Neuronal stem cell (in vitro differentiated cells): ENCODE measurements at regions not wholly inside any gene's neighbourhood (a gene's known extent, or its start where the extent isn't known, plus 50 kb on each side); places are given as distances from the start of the nearest gene placed in this dataset.

Experiments
- DNase-seq: peaks from one replicate; pipeline ENCODE4 v3.0.0-alpha.2; 2013; ENCODE audit warnings: low spot score
- H2AFZ ChIP-seq: one replicate; pipeline ENCODE4 v1.6.1; 2013; ENCODE audit warnings: mild to moderate bottlenecking, low read length, inconsistent platforms
- H2AK5ac ChIP-seq: 2 replicates; pipeline ENCODE4 v1.6.1; 2013; ENCODE audit warnings: low read depth, mild to moderate bottlenecking, inconsistent platforms, low read length, moderate library complexity, mixed read lengths
- H2BK120ac ChIP-seq: 2 replicates; pipeline ENCODE4 v1.6.1; 2013; ENCODE audit warnings: low read depth, mild to moderate bottlenecking, inconsistent platforms, low read length, moderate library complexity, mixed read lengths
- H2BK12ac ChIP-seq: one replicate; pipeline ENCODE4 v1.6.1; 2013; ENCODE audit warnings: low read length, inconsistent platforms
- H2BK15ac ChIP-seq: 2 replicates; pipeline ENCODE4 v1.6.1; 2013; ENCODE audit warnings: mild to moderate bottlenecking, low read length, inconsistent platforms, mixed read lengths
- H2BK5ac ChIP-seq: one replicate; pipeline ENCODE4 v1.6.1; 2013; ENCODE audit warnings: inconsistent platforms, mild to moderate bottlenecking, low read length, moderate library complexity
- H3K14ac ChIP-seq: one replicate; pipeline ENCODE4 v1.6.1; 2013; ENCODE audit warnings: low read length, inconsistent platforms
- H3K18ac ChIP-seq: 2 replicates; pipeline ENCODE4 v1.6.1; 2013; ENCODE audit warnings: low read length, inconsistent platforms
- H3K23ac ChIP-seq: 2 replicates; pipeline ENCODE4 v1.6.1; 2013; ENCODE audit warnings: low read depth, mild to moderate bottlenecking, mixed read lengths, low read length, inconsistent platforms; ENCODE audit not compliant: poor library complexity
- H3K27ac ChIP-seq: replicated peaks from 3 replicates; pipeline ENCODE4 v1.5.1; 2013; ENCODE audit warnings: low read length, inconsistent platforms
- H3K27me3 ChIP-seq, 3 experiments: 2 replicates each; pipeline ENCODE4 v1.6.1; 2013; ENCODE audit warnings: low read length in 3 of 3, mild to moderate bottlenecking in 2 of 3, inconsistent platforms in 1 of 3, low read depth in 1 of 3, mixed read lengths in 1 of 3, moderate library complexity in 1 of 3; ENCODE audit not compliant: control insufficient read depth in 3 of 3, insufficient read depth in 3 of 3
- H3K36me3 ChIP-seq, 2 donors: replicated peaks in 1 of 2; 2 replicates each; pipeline ENCODE4 v1.6.1; 2013; ENCODE audit warnings: low read length in 2 of 2; ENCODE audit not compliant: control insufficient read depth in 2 of 2, insufficient read depth in 2 of 2
- H3K4ac ChIP-seq: 2 replicates; pipeline ENCODE4 v1.6.1; 2013; ENCODE audit warnings: inconsistent platforms, mild to moderate bottlenecking, low read length, moderate library complexity
- H3K4me1 ChIP-seq, 2 donors: 1 replicate in 1 of 2; 2 replicates in 1 of 2; pipeline ENCODE4 v1.6.1; 2013; ENCODE audit warnings: low read length in 2 of 2, low read depth in 1 of 2; ENCODE audit not compliant: control insufficient read depth in 2 of 2, insufficient read depth in 1 of 2
- H3K4me2 ChIP-seq: one replicate; pipeline ENCODE4 v1.6.1; 2013; ENCODE audit warnings: mild to moderate bottlenecking, low read length, inconsistent platforms; ENCODE audit not compliant: insufficient read depth, poor library complexity, severe bottlenecking
- H3K4me3 ChIP-seq, 2 donors: 2 replicates each; pipeline ENCODE4 v1.5.1; 2013; ENCODE audit warnings: low read length in 2 of 2, mild to moderate bottlenecking in 2 of 2, inconsistent platforms in 1 of 2, moderate library complexity in 1 of 2
- H3K79me1 ChIP-seq: one replicate; pipeline ENCODE4 v1.6.1; 2013; ENCODE audit warnings: low read depth, mild to moderate bottlenecking, inconsistent platforms, low read length, moderate library complexity
- H3K9ac ChIP-seq: one replicate; pipeline ENCODE4 v1.6.1; 2013; ENCODE audit warnings: mild to moderate bottlenecking, low read depth, low read length, inconsistent platforms; ENCODE audit not compliant: poor library complexity
- H3K9me3 ChIP-seq, 2 donors: replicated peaks in 1 of 2; 2 replicates each; pipeline versions ENCODE3 to v1.6.1; 2013; ENCODE audit warnings: low read length in 2 of 2, mild to moderate bottlenecking in 2 of 2, inconsistent platforms in 1 of 2, low read depth in 1 of 2, mixed read lengths in 1 of 2, moderate library complexity in 1 of 2; ENCODE audit not compliant: control insufficient read depth in 2 of 2, insufficient read depth in 1 of 2
- H4K8ac ChIP-seq: one replicate; pipeline ENCODE4 v1.6.1; 2013; ENCODE audit warnings: low read depth, mild to moderate bottlenecking, inconsistent platforms, low read length, moderate library complexity
- H4K91ac ChIP-seq: one replicate; pipeline ENCODE4 v1.6.1; 2013; ENCODE audit warnings: low read length, low read depth, mild to moderate bottlenecking, inconsistent platforms; ENCODE audit not compliant: poor library complexity
- WGBS, 2 donors: extraction: QIAGEN DNeasy Blood & Tissue Kit; methylation state at CpG; one replicate each; pipeline ENCODE4 v1.1.7; 2013; ENCODE audit warnings: missing lambda C conversion rate in 2 of 2, mixed read lengths in 1 of 2; ENCODE audit not compliant: insufficient read length in 2 of 2, insufficient replicate concordance in 1 of 2; ENCODE audit errors: extremely low coverage in 2 of 2; 5-methylcytosine and 5-hydroxymethylcytosine counted together

- Histone ChIP-seq H2AFZ (no peak overlapping the region), H2BK12ac (no peak overlapping the region), H3K9ac (no peak overlapping the region), H3K4me3 (no peak overlapping the region), H3K23ac (no peak overlapping the region), H3K18ac (no peak overlapping the region), H4K91ac (no peak overlapping the region), H3K4ac (no peak overlapping the region), H2BK15ac (no peak overlapping the region), H3K27me3 (no peaks in the 10 kb centered on the region), H3K14ac (no peak overlapping the region), H4K8ac (no peak overlapping the region), H3K36me3 (no peaks in the 10 kb centered on the region), H3K4me1 (no peaks in the 10 kb centered on the region), H3K4me2 (no peak overlapping the region), H3K27ac (no peak overlapping the region), H2BK5ac (no peak overlapping the region), H3K9me3 (peaks cover 0 to 2% of the 10 kb centered on the region in 2 donors), H2BK120ac (no peak overlapping the region), H3K79me1 (no peaks in the 10 kb centered on the region), H2AK5ac (no peak overlapping the region)
- no peak for DNase-seq
These were observed 74.9 kb downstream of the TTC32 start for GRCh38 chr2:19826874-19827273.

GRCh38 chr2:19823507-19823906, 78.3 kb downstream of the TTC32 start:
- Histone ChIP-seq H4K91ac (no peak overlapping the region), H3K27me3 (no peaks in the 10 kb centered on the region), H2BK120ac (no peak overlapping the region), H3K79me1 (no peaks in the 10 kb centered on the region), H3K9ac (no peak overlapping the region), H3K4ac (no peak overlapping the region), H3K27ac (no peak overlapping the region), H2BK5ac (no peak overlapping the region), H3K4me2 (no peak overlapping the region), H2AK5ac (no peak overlapping the region), H2BK12ac (no peak overlapping the region), H3K9me3 (peaks cover 0 to 2% of the 10 kb centered on the region in 2 donors), H3K18ac (no peak overlapping the region), H4K8ac (no peak overlapping the region), H3K23ac (no peak overlapping the region), H3K14ac (no peak overlapping the region), H2BK15ac (no peak overlapping the region), H3K4me1 (no peaks in the 10 kb centered on the region), H3K4me3 (no peak overlapping the region), H2AFZ (no peak overlapping the region), H3K36me3 (no peaks in the 10 kb centered on the region)
- no peak for DNase-seq

- Histone ChIP-seq H3K27me3 (no peaks in the 10 kb centered on the region), H2BK120ac (no peak overlapping the region), H2BK15ac (no peak overlapping the region), H3K27ac (no peak overlapping the region), H3K14ac (no peak overlapping the region), H2AFZ (no peak overlapping the region), H2AK5ac (no peak overlapping the region), H3K4ac (no peak overlapping the region), H3K4me1 (no peaks in the 10 kb centered on the region), H3K23ac (no peak overlapping the region), H3K4me2 (no peak overlapping the region), H3K18ac (no peak overlapping the region), H3K9me3 (no peaks in the 10 kb centered on the region), H3K36me3 (no peaks in the 10 kb centered on the region), H3K79me1 (no peaks in the 10 kb centered on the region), H3K9ac (no peak overlapping the region), H3K4me3 (no peak overlapping the region), H2BK5ac (no peak overlapping the region), H2BK12ac (no peak overlapping the region), H4K8ac (no peak overlapping the region), H4K91ac (no peak overlapping the region)
- WGBS, 2 donors, result no CpG with 5 or more reads among the region's 8 CpGs
- no peak for DNase-seq
These were observed 82.4 kb downstream of the TTC32 start for GRCh38 chr2:19819097-19820065.

GRCh38 chr2:19818543-19818942, 83.2 kb downstream of the TTC32 start:
- H2BK15ac ChIP-seq, result no peak overlapping the region
- no peaks in the 10 kb centered on the region for H3K27me3 ChIP-seq
- H3K18ac ChIP-seq, result no peak overlapping the region
- no peak overlapping the region for H4K8ac ChIP-seq
- no peaks in the 10 kb centered on the region for H3K9me3 ChIP-seq
- H3K4me2 ChIP-seq, result no peak overlapping the region
- no peaks in the 10 kb centered on the region for H3K79me1 ChIP-seq
- H3K14ac ChIP-seq, result no peak overlapping the region
- no peak overlapping the region for H3K9ac ChIP-seq
- no peak overlapping the region for H2BK5ac ChIP-seq
- WGBS, 2 donors, result no CpG with 5 or more reads among the region's 3 CpGs
- H3K4ac ChIP-seq, result no peak overlapping the region
- no peaks in the 10 kb centered on the region for H3K4me1 ChIP-seq
- no peak overlapping the region for H3K4me3 ChIP-seq
- no peak overlapping the region for H2BK120ac ChIP-seq
- H3K27ac ChIP-seq, result no peak overlapping the region
- no peak overlapping the region for H2AK5ac ChIP-seq
- no peak overlapping the region for H2AFZ ChIP-seq
- H3K36me3 ChIP-seq, result no peaks in the 10 kb centered on the region
- H4K91ac ChIP-seq, result no peak overlapping the region
- no peak for DNase-seq
- H3K23ac ChIP-seq, result no peak overlapping the region
- H2BK12ac ChIP-seq, result no peak overlapping the region
